ENCODE measurements at regions not wholly inside any gene's neighbourhood (a gene's known extent, or its start where the extent isn't known, plus 50 kb on each side); places are given as distances from the start of the nearest gene placed in this dataset.
A peak's percentile ranks its signal among the peaks of the same experiment; 100 is the strongest.

- no peak for DNase-seq (ENCODE audit: low read depth in 2 of 2)
These were observed 231.9 kb upstream of the E2F8 start for GRCh38 chr11:19472679-19473078.

- DNase-seq (ENCODE audit: low read depth in 2 of 2) = no peak
These were observed 227.2 kb upstream of the E2F8 start for GRCh38 chr11:19467904-19468303.

GRCh38 chr11:19466314-19466713 is 225.6 kb upstream of the E2F8 start:
- DNase-seq (ENCODE audit: low read depth in 2 of 2) = no peak

DNA sequence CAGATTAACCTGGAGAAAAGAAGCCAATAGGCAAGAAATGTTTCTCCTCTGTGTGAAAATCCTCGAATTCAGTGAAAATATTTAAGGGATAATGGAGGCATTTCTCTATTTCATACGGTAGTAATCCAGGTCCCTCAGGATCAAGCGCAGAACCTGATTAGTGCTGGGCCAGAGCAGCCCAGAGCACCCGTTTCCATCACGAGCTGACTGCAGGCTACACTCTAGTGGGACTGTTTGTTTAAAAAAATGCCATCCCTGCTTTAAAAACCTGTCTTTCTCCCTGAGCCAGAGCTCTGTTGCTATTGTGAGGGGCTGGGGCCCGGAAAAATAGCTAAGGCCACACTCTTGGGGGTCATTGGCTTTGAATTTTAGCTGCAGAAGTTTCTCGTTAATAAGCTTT is 223.2 kb upstream of the E2F8 start:
- DNase-seq (ENCODE audit: low read depth in 2 of 2) = no peak

GRCh38 chr11:19460718-19461405 is 220.1 kb upstream of the E2F8 start:
- DNase-seq (ENCODE audit: low read depth in 2 of 2) = no peak

DNA sequence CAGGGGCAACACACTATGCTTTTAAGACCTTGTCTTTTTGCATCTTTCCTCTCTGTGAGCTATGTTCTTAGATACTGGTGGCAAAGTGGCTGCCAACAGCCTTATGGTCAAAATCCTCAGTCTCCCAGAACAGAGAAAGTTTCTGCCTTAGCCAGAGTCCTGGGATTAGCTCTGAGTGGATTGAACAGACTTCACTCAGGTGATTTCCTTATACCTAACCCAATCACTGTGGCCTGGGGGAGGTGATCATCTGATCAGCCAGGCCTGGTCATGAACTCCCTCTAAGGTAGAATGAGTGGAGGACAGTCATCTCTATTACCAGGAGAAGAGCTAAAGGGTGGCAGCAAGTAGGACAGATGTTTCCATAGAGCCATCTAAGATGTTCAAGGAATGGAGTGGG is 218.5 kb upstream of the E2F8 start:
- no peak for DNase-seq (ENCODE audit: low read depth in 2 of 2)

DNA sequence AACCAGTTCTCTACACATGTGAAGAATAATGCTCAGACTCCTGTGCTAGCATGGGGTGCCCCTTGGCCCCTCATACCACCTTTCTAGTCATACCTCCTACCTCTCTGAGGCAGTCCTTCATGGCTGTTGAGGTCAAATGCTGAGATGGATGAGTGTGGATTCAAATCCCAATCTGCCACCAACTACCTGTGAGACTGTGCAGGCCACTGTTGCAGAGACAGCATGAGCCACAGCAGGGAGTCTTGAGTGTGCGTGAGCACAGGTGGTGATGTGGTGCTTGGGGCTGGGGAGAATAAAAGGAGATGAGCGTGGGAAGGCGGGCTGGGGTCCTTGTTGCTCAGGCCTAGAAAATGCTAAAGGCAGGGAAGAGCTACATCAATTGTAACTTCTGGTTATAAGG is 218.0 kb upstream of the E2F8 start:
- no peak for DNase-seq (ENCODE audit: low read depth in 2 of 2)

GRCh38 chr11:19458231-19458630 is 217.5 kb upstream of the E2F8 start:
- DNase-seq (ENCODE audit: low read depth in 2 of 2) = no peak

- DNase-seq (ENCODE audit: low read depth in 2 of 2) = no peak
These were observed 215.0 kb upstream of the E2F8 start for GRCh38 chr11:19455731-19456130.

DNA sequence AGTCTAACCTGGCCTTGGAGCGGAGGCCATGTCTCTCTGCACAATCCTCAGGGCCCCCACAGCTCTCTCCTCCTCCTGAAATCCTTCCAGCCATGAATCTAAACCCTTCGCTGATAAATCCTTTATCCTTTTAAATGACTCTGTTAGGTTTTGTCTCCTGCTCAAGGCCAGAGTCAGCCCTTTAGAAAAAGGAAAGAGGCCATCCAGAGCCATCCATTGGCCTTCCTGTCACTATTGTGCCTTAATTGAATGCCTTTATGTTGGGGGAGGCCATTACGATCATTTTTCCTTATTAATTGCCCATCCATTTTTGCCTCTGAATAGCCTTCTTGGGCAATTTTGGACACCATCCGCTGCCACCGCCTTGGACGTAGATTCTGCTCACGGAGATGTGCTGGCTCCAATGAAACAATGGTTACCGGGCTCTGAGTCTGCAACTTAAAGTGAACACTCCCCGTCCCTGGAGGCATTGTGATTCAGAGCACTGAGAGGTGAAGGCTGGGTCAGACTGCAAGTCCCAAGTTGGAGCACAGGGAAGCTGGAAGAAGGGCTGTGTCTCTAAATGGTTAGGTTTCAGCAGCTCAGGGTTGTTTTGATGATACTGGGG is 213.0 kb upstream of the E2F8 start:
- no peak for DNase-seq (ENCODE audit: low read depth in 2 of 2)

GRCh38 chr11:19451609-19452008 is 210.9 kb upstream of the E2F8 start:
- DNase-seq (ENCODE audit: low read depth in 2 of 2) = no peak

DNA sequence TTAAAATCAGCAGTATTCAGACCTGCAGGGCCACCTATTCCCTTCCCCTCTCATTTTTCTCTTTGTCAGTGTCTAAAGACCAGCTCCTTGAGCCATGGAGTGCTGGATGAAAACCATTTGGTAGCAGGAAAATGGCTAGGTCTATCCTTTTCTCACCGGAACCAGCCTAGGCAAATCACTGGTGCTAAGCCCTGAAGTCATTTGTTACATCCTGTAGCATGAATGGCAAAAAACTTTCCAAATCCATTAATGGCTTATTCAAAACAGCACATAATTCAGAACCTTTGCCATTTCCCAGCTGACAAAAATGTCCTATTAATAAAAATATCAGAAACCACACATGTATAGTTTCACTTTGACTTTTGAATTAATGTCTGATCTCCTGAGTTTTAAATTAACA is 209.5 kb upstream of the E2F8 start:
- no peak for DNase-seq (ENCODE audit: low read depth in 2 of 2)

DNA sequence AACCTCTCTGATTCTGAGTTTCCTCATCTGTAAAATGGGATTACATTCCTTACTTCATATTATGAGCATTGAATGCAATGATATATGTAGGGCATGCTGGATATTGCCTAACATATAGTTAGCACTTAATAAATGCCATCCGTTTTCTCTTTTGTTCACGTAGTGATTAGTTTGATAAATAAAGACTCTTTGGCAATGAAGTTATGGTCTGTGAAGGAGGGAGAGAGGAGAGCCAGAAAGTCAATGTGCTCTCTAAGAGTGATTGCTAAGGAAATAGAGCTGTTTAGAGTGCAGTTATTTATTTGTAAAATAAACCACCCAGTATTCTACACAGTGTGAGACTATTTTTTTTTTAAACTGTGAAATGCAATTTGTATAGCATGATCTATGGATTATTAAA is 207.9 kb upstream of the E2F8 start:
- DNase-seq (ENCODE audit: low read depth in 2 of 2) = no peak

GRCh38 chr11:19447150-19447566 is 206.4 kb upstream of the E2F8 start:
- no peak for DNase-seq (ENCODE audit: low read depth in 2 of 2)

DNA sequence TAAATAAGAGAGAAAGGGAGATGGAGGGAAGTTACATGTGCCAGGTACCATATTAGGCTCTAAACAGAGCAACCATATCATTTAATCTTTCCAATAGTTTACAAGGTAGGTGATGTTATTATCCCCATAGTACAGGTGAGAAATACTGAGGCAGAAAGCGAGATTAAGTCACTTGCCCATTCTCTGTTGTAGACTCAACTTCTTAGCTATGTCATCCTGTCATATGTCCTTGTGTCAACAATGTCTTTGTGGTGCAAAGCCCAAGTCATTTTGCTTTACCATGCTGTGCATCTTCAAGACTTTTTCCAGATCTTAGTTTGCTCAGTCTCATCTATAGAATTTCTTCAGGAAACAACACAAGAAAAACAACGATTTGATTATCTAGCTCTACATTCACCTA is 205.0 kb upstream of the E2F8 start:
- no peak for DNase-seq (ENCODE audit: low read depth in 2 of 2)

- no peak for DNase-seq (ENCODE audit: low read depth in 2 of 2)
These were observed 203.5 kb upstream of the E2F8 start for GRCh38 chr11:19444231-19444630.

DNA sequence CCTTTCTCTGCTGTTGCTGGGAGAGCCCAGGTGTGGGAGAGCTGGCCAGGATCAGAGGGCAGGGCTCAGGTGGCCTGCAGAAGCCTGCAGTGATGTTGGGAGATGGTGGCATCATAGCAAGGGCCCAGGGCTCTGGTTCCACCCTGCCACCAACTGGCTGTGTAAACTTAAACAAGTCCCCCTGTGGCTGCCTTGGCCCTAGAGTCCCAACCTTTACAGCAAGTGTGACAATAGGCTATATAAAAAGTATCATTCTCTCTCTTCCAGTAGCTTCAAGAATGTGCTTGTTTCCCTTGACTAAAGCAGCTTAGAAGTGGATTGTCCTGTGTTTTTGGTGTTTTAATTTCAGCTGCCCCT is 201.8 kb upstream of the E2F8 start:
- no peak for DNase-seq (ENCODE audit: low read depth in 2 of 2)

- DNase-seq (ENCODE audit: low read depth in 2 of 2) = peak; percentile 38 to 57
These were observed 201.2 kb upstream of the E2F8 start for GRCh38 chr11:19441752-19442553.

DNA sequence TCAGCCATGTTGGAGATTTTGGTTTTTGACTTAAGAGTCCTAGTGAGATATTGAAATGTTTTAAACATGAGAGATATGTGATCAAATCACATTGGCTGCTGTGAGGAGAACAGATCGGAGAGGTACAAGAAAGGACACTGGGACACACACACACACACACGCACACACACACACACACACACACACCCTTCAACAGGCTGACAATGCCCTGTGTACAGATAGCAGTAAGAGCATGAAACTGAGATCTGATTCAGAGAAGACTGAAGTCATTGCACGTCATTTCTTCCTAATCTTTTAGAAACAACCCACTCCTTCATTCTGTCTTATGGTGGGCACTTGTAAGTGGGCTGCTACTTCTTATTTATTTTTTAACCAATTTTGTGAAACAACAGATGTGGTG is 200.5 kb upstream of the E2F8 start:
- DNase-seq (ENCODE audit: low read depth in 2 of 2) = peak in 1 of 2 donors; percentile 5

GRCh38 chr11:19437760-19438159 is 197.0 kb upstream of the E2F8 start:
- no peak for DNase-seq (ENCODE audit: low read depth in 2 of 2)

GRCh38 chr11:19436932-19437331 is 196.2 kb upstream of the E2F8 start:
- no peak for DNase-seq (ENCODE audit: low read depth in 2 of 2)

DNA sequence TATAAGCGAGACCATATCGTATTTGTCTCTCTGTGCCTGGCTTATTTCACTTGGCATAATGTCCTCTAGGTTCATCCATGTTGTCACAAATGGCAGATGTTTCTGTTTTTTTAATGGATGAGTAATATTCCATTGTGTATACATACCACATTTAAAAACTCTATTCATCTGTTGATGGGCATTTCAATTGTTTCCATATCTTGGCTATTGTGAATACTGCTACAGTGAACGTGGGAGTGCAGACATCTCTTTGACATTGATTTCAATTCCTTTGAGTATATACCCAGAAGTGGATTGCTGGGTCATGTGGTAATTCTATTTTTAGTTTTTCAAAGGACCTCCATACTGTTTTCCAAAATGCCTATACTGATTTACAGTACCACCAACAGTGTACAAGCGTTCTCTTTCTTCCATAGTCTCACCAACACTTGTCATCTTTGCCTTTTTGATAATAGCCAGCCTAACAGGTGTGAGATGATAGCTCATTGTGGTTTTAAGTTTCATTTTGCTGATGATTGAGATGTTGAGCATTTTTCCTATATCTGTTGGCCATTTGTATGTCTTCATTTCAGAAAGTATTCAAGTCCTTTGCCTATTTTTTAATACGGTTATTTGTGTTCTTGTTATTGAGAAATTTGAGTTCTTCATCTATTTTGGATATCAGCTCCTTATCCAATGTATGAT is 194.7 kb upstream of the E2F8 start:
- DNase-seq (ENCODE audit: low read depth in 2 of 2) = no peak

GRCh38 chr11:19433791-19434190 is 193.0 kb upstream of the E2F8 start:
- no peak for DNase-seq (ENCODE audit: low read depth in 2 of 2)
